B cell (primary cell): ENCODE measurements at regions not wholly inside any gene's neighbourhood (a gene's known extent, or its start where the extent isn't known, plus 50 kb on each side); places are given as distances from the start of the nearest gene placed in this dataset.

Experiments
- ATAC-seq: fragments of 200-7000 bp; cut with Tn5 transposase; one replicate; pipeline ENCODE4 v1.10.0; 2021; ENCODE audit warnings: low read depth, mild to moderate bottlenecking, moderate number of reproducible peaks, moderate library complexity
- CTCF ChIA-PET: fragments of 350-600 bp; sonication (Branson Sonifier 250); formaldehyde crosslinking; loops from one replicate; lab custom pipeline; 2021; ENCODE audit warnings: antibody characterized with exemption, inconsistent platforms; lab: Charles Lee
- POLR2A ChIA-PET: fragments of 350-600 bp; sonication (Branson Sonifier 250); formaldehyde crosslinking; loops from one replicate; lab custom pipeline; 2021; ENCODE audit warnings: antibody characterized with exemption; lab: Charles Lee
- DNase-seq: peaks from one replicate; pipeline ENCODE4 v3.0.0; 2013
- H2AFZ ChIP-seq: 2 replicates; pipeline ENCODE4 v1.6.1; 2012; ENCODE audit warnings: mild to moderate bottlenecking, low read depth, low read length; ENCODE audit not compliant: insufficient read depth, poor library complexity, severe bottlenecking
- H3K27ac ChIP-seq, 2 donors: 1 replicate in 1 of 2; 2 replicates in 1 of 2; pipeline ENCODE4 v1.5.1; 2012 to 2013; ENCODE audit warnings: low read length in 2 of 2, mild to moderate bottlenecking in 2 of 2, moderate library complexity in 1 of 2
- H3K27me3 ChIP-seq, 4 experiments: fragments of 200-600 bp in 1 of 4; sonication (generic) in 1 of 4; replicated peaks in 1 of 4; 1 replicate in 2 of 4; 2 replicates in 2 of 4; pipeline versions ENCODE4 v1.6.1 to v1.7.0; 2013 to 2016; ENCODE audit warnings: low read length in 3 of 4, mild to moderate bottlenecking in 2 of 4, mixed read lengths in 1 of 4, moderate library complexity in 1 of 4; ENCODE audit not compliant: insufficient read depth in 4 of 4, control insufficient read depth in 3 of 4; ENCODE audit errors: control extremely low read depth in 1 of 4
- H3K36me3 ChIP-seq, 2 experiments: replicated peaks in 1 of 2; 1 replicate in 1 of 2; 2 replicates in 1 of 2; pipeline versions ENCODE4 v1.6.1 to v1.7.1; 2013; ENCODE audit warnings: low read length in 1 of 2; ENCODE audit not compliant: insufficient read depth in 2 of 2, control insufficient read depth in 1 of 2; ENCODE audit errors: control extremely low read depth in 1 of 2, extremely low read depth in 1 of 2
- H3K4me1 ChIP-seq, 2 donors: fragments of 200-600 bp in 1 of 2; sonication (generic) in 1 of 2; 1 replicate in 1 of 2; 2 replicates in 1 of 2; pipeline versions ENCODE4 v1.5.1 to v1.6.1; 2013 to 2017; ENCODE audit warnings: low read length in 2 of 2; ENCODE audit not compliant: control insufficient read depth in 2 of 2, insufficient read depth in 2 of 2
- H3K4me2 ChIP-seq: replicated peaks from 2 replicates; pipeline ENCODE3; 2012; ENCODE audit warnings: mild to moderate bottlenecking, low read depth, low read length; ENCODE audit not compliant: poor library complexity, severe bottlenecking
- H3K4me3 ChIP-seq, 5 experiments: fragments of 200-600 bp in 1 of 5; sonication (generic) in 1 of 5; 1 replicate in 3 of 5; 2 replicates in 2 of 5; pipeline versions ENCODE4 v1.5.1 to v1.7.0; 2011 to 2016; ENCODE audit warnings: low read length in 4 of 5, mild to moderate bottlenecking in 4 of 5, low read depth in 2 of 5, control low read depth in 1 of 5, moderate library complexity in 1 of 5; ENCODE audit not compliant: insufficient read depth in 1 of 5; ENCODE audit errors: control extremely low read depth in 1 of 5, extremely low read depth in 1 of 5
- H3K79me2 ChIP-seq: fragments of 200-600 bp; sonication (generic); one replicate; pipeline ENCODE4 v1.6.0; 2016; ENCODE audit warnings: low read length; ENCODE audit not compliant: control insufficient read depth, insufficient read depth
- H3K9ac ChIP-seq: fragments of 200-600 bp; sonication (generic); 2 replicates; pipeline ENCODE4 v1.6.1; 2017; ENCODE audit warnings: mild to moderate bottlenecking, low read length, moderate library complexity
- H3K9me3 ChIP-seq, 3 donors: one replicate each; pipeline versions ENCODE4 v1.6.1 to v1.7.1; 2013; ENCODE audit warnings: low read length in 2 of 3; ENCODE audit not compliant: control insufficient read depth in 2 of 3, insufficient read depth in 1 of 3; ENCODE audit errors: control extremely low read depth in 1 of 3
- H4K20me1 ChIP-seq: 2 replicates; pipeline ENCODE4 v1.6.0; 2012; ENCODE audit warnings: mild to moderate bottlenecking, low read length; ENCODE audit not compliant: insufficient read depth, control insufficient read depth, poor library complexity, severe bottlenecking
- H3K27ac Mint-ChIP-seq: one replicate; pipeline ENCODE4 v1.8.0; 2021; ENCODE audit warnings: mixed read lengths
- H3K27me3 Mint-ChIP-seq: one replicate; pipeline ENCODE4 v1.8.0; 2021; ENCODE audit warnings: mixed read lengths
- H3K4me1 Mint-ChIP-seq: one replicate; pipeline ENCODE4 v1.8.0; 2021; ENCODE audit warnings: mixed read lengths
- H3K4me3 Mint-ChIP-seq: one replicate; pipeline ENCODE4 v1.8.0; 2021; ENCODE audit warnings: mixed read lengths
- H3K9me3 Mint-ChIP-seq: one replicate; pipeline ENCODE4 v1.8.0; 2022; ENCODE audit warnings: mixed read lengths; ENCODE audit not compliant: insufficient read depth
- EZH2 ChIP-seq: IDR thresholded peaks from 2 replicates; pipeline ENCODE4 v1.6.1; 2012; ENCODE audit warnings: borderline replicate concordance, low read depth, mild to moderate bottlenecking, moderate library complexity, low read length; ENCODE audit not compliant: insufficient read depth, poor library complexity, severe bottlenecking
- WGBS: methylation state at CpG from one replicate; pipeline ENCODE4 v1.1.5; 2013; ENCODE audit warnings: missing lambda C conversion rate; ENCODE audit not compliant: insufficient coverage; 5-methylcytosine and 5-hydroxymethylcytosine counted together
- intact Hi-C: fragments of 100-400 bp; cut with micrococcal nuclease; formaldehyde crosslinking; loops from one replicate; pipeline ENCODE4 v1.10.0; 2022
- TF ChIP-seq, protein P1 (sequence below): fragments of 200-600 bp; IDR thresholded peaks from one replicate; pipeline ENCODE4 v1.8.0; 2022; ENCODE audit warnings: antibody characterized with exemption, mild to moderate bottlenecking

DNA sequence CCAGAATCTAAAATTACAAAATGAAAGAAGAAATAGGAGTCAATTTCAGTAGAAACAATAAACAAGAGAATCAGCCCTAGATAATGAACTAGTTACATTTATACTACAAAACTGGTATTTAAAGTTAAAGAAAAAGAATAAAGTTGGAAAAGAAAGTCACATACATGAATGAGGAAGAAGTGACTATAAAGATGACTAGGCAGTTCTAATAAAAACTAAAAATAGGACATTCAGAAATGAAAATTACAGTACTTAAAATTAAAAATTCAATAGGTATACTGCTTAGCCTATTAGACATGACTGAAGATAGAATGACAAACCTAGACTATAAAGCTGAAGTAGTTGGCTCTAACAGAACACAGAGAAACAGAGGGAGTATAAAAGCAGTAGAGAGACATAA, 108.8 kb downstream of the AHR start:
- no peak overlapping the region for H3K4me3 Mint-ChIP-seq
- Histone ChIP-seq H3K9ac (no peak overlapping the region), H3K79me2 (no peaks in the 10 kb centered on the region), H3K27ac (no peak overlapping the region), H3K36me3 (no peaks in the 10 kb centered on the region), H3K27me3 (no peaks in the 10 kb centered on the region), H3K4me3 (no peak overlapping the region), H3K9me3 (no peaks in the 10 kb centered on the region), H3K4me1 (peaks cover 9 to 12% of the 10 kb centered on the region in 2 donors), H2AFZ (no peak overlapping the region), H3K4me2 (no peak overlapping the region), H4K20me1 (no peaks in the 10 kb centered on the region)
- DNase-seq (no peak), ATAC-seq (no peak)
- H3K27ac Mint-ChIP-seq, result no peak overlapping the region
- intact Hi-C loops, result no loop called here
- H3K9me3 Mint-ChIP-seq, result no peaks in the 10 kb centered on the region
- peaks cover 8% of the 10 kb centered on the region for H3K4me1 Mint-ChIP-seq
- H3K27me3 Mint-ChIP-seq, result no peaks in the 10 kb centered on the region
- POLR2A ChIA-PET, result no interaction called here
- CTCF ChIA-PET, result no interaction called here
- TF ChIP-seq EZH2, result no peak
- TF ChIP-seq, protein P1, sequence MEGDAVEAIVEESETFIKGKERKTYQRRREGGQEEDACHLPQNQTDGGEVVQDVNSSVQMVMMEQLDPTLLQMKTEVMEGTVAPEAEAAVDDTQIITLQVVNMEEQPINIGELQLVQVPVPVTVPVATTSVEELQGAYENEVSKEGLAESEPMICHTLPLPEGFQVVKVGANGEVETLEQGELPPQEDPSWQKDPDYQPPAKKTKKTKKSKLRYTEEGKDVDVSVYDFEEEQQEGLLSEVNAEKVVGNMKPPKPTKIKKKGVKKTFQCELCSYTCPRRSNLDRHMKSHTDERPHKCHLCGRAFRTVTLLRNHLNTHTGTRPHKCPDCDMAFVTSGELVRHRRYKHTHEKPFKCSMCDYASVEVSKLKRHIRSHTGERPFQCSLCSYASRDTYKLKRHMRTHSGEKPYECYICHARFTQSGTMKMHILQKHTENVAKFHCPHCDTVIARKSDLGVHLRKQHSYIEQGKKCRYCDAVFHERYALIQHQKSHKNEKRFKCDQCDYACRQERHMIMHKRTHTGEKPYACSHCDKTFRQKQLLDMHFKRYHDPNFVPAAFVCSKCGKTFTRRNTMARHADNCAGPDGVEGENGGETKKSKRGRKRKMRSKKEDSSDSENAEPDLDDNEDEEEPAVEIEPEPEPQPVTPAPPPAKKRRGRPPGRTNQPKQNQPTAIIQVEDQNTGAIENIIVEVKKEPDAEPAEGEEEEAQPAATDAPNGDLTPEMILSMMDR, result no peak

DNA sequence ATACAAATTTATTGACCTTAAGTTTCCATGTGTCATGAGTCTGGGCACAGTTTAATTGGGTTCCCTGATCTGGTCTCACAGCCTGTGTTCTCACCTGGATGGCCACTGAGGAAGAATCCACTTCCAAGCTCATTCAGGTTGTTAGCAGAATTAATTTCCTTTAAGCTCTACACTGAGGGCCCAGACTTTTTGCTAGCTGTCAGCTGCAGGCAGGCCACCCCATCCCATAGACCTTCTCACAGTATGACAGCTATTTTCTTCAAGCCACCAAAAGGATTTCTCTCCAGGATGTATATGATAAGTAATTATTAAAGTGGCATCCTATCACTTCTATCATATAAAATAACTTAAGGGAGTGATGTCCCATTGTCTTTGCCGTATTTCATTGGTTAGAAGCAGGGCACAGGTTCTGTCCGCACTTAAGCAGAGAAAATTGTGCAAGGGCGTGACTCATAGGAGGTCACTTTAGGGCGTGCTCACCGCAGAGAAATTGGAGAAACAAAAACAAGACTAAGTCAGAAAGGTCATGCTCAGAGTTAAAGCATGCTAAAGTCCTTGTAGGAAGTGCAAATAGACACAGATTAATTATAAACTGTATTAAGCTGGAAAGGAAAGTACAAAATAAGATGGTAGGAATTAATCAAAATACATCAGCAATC, 109.9 kb downstream of the AHR start:
- Histone ChIP-seq H3K9me3 (no peaks in the 10 kb centered on the region), H4K20me1 (no peaks in the 10 kb centered on the region), H3K4me3 (no peak overlapping the region), H2AFZ (no peak overlapping the region), H3K9ac (no peak overlapping the region), H3K4me2 (no peak overlapping the region), H3K36me3 (no peaks in the 10 kb centered on the region), H3K79me2 (no peaks in the 10 kb centered on the region), H3K4me1 (peaks cover 0 to under 1% of the 10 kb centered on the region in 2 donors), H3K27me3 (no peaks in the 10 kb centered on the region), H3K27ac (no peak overlapping the region)
- 100% methylated on average over 3 of the region's 5 CpGs for WGBS
- intact Hi-C loops, result no loop called here
- H3K27ac Mint-ChIP-seq, result no peak overlapping the region
- no peaks in the 10 kb centered on the region for H3K27me3 Mint-ChIP-seq
- no peak overlapping the region for H3K4me3 Mint-ChIP-seq
- POLR2A ChIA-PET, result no interaction called here
- no peaks in the 10 kb centered on the region for H3K4me1 Mint-ChIP-seq
- ATAC-seq (no peak), DNase-seq (no peak)
- CTCF ChIA-PET, result interaction anchor here (0.6 kb wide), 1 partner anchor 571 kb away, joined by 3 read pairs; no protein-coding TSS in a partner anchor
- no peak for TF ChIP-seq EZH2
- TF ChIP-seq, protein P1, result no peak
- no peaks in the 10 kb centered on the region for H3K9me3 Mint-ChIP-seq
